ENCODE measurements at regions not wholly inside any gene's neighbourhood (a gene's known extent, or its start where the extent isn't known, plus 50 kb on each side); places are given as distances from the start of the nearest gene placed in this dataset.
"Not testable (repeated sequence)": the region's sequence is repeated elsewhere in the genome, so short reads cannot be mapped to it uniquely, and the experiment has no call there.

DNA sequence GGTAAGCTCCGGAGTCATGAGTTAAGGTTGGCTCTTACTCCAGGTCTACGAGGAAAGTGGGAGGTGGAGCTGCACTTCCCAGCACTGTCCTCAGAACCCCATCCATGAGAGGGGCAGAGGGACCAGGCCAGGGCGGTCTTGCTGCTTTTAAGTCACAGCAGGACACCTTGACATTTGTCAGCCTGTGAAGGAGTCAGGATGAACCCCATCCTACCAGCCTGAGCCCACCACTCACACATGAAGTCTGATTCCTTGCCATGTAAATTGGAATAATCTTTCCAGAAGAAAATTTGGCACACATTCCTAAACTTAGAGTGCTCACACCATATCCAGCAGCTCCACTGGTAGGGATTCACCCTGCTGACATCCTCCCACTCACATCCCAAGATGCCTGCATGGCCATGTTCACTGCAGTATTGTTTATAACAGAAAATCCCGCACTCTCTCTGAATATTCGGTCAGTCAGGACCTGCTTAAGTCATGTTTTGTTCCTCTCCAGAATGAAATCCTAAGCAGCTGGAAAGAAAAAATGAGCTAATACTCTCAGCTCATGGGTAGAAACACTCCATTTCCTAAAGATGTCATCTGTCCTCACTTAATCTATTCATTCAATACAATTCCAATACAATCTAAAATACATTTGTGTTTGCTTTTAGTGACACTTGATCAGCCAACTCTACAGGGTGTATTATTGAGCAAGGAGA, 79.3 kb upstream of the COL5A1 start:
- DNase-seq, result no peak

DNA sequence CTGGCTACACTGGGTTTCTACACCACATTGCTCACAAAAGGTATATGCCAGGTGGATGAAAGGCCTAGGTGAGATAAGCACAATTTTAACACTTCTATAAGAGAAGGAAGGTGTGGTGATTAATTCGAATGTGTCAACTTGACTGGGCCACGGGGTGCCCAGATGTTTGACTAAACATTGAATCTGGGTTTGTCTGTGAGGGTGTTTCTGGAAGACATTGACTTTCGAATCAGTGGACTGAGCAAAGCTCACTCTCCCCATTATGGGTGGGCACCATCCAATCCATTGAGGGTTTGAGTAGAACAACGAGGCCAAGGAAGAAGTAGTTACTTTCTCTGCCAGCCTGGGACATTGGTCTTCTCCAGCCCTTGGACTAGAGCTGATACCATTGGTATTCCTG, 78.2 kb upstream of the COL5A1 start:
- DNase-seq, result no peak

DNA sequence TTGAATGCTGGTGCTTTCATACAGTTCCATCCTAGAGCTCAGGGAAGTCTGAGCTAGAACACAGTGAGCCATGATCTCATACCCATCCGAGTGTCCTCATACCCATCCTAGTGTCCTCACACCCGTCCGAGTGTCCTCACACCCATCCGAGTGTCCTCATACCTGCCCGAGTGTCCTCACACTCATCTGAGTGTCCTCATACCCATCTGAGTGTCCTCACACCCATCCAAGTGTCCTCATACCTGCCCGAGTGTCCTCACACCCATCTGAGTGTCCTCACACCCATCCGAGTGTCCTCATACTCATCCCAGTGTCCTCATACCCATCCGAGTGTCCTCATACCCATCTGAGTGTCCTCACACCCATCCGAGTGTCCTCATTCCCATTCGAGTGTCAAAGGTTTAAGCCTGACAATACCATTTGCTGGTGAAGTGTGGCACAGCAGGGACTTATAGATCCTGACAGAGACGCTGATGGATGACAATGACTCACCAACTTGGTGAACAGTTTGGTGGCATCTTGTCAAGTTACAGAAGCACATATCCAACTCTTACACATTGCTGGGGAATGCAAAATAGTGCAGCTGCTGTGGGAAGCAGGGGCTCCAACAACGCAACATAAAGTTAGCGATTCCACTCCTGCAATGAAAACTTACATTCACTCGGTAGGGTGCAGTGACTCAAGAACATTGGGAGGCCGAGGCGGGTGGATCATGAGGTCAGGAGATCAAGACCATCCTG, 77.0 kb upstream of the COL5A1 start:
- no peak for DNase-seq

DNA sequence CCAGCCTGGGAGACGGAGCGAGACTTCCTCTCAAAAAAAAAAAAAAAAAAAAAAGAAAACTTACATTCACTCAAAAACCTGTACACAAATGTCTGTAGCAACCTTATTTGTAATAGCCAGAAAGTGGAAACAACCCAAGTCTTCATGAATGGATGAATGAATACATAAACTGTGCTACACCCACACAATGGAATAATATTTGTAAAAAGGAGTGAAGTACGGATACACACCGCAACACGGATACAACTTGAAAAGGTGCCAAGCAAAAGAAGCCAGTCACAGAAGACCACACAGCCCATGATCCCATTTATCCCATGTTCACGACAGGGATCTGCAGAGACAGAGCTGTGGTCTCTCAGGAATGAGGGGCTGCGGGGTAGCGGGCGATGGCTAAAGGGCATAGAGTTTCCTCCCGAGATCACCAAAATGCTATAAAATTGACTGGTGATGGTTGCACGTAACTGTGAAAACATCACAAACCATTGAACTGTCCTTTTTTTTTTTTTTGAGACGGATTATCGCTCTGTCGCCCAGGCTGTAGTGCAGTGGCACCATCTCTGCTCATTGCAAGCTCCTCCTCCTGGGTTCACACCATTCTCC, 76.2 kb upstream of the COL5A1 start:
- no peak for DNase-seq

DNA sequence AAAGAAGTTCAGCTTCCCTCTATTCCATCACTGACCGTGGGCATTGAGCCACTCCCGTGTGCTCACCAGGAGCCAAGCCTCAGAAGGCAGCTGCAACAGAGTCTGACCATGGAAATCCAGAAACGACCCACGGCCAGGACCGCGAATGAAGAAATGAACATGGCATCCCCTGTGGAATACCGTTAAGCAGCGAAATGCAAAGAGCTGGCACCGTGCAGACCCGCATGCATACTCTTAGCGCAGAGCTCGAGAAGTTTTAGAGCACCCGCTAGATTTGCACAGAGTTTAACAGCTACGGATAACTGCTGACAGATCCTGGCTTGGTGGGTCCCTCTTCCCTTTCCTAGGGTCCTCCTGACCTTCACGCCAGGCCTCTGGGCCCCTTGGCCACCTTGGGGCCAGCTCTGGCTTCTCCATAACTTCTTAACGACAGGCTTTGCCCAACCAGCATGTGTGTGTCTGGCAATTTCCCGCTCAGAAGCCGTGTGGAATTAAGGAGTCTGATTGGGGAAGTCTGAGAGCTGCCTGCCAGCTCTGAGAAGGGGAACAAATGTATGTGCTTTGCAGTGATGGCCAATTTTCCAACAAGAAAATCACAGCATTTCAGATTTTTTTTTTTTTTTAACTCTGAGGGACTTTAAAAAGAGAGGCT, 75.3 kb upstream of the COL5A1 start:
- DNase-seq, result no peak

DNA sequence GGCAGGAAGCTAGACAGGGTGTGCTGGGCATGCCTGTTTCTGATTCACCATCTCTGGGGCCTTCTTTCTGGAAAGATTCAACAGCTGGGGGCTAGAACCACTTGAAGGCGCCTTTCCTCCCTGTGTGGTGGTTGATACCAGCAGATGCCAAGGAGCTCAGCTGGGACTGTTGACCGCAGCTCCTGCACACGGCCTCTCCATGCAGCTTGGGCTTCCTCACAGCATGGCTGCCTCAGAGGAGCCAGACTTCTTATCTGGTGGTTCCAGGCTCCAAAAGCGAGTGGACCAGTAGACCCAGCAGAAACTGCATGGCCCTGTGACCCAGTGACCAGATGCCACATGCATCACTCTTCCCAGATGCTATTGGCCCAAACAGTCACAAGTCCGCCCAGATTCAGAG, 74.7 kb upstream of the COL5A1 start:
- no peak for DNase-seq

DNA sequence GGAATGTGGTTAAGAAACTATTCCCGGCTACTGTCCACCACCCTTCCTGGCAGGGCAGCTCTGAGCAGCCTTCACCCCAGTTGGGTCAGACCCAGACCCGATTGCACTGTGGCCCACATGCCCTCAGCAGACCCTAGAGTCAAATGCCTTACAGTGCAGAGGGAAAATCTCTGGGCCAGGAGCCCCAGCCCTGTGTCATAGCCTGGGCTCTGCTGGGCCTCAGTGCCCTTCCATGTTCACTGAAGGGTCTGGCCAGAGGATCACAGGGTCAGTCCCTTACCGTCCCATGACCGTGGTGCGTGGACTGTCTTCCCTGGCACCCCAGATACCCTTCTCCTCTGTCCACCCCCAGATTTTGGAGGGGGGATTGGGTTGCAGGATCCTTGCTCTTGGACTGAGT, 73.5 kb upstream of the COL5A1 start:
- DNase-seq, result no peak

DNA sequence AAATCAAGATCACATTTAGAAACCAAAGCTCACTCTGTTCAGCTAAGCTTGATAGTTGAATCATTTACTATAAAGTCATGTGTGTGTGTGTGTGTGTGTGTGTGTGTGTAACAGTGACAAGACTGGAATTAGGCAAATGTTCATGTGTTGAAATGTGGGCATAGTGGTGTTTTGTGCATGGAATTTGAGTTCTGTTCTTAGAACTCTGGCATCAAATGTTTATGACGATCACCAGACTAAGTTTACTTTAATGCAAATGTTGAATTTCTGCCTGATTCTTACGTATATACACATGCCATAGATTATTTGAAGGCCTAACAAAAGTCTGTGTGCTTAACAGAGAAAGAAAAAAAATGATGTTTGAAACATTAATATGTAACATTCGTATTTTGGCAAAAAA, 72.8 kb upstream of the COL5A1 start:
- no peak for DNase-seq

DNA sequence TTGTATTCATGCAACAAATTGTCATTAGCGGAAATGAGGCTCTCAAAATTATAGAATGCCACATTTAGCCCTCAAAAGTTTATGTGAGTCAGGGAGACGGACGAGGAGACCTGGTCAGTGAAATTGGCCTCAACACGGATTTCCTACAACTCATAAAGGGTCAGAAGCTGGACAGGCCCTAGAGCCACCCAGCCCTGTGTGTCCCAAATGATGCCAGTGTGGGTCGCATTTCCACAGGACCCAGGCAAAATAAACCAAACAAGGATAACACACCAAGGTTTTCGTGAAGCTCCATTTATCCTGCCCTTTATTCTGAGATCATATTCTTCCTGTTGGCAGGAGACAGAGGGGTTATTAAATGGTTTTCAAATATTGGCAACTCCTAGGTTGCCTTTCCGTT, 72.0 kb upstream of the COL5A1 start:
- DNase-seq, result no peak

DNA sequence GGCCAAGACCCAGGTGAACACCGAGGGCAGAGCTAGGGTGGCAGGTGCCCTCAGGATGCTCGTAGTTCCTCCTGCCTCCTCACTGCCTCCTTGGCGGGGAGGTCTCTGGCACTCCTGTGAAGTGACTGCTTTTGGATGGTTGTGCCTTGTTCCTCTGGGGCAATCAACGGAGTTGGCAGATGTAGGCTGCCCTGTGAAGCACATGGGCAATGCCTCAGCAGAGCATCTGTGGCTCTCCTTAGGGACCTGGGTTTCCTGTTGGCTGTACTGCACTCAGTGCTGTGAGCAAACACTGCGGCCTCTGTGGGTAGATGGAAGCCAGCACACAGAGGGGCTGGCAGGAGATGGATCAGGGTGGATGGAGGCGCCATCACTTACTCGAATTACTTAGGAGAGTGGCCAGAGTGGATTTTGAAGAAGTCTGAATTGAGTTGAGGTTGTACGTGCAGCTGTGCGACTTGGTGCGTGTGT, 71.4 kb upstream of the COL5A1 start:
- no peak for DNase-seq

DNA sequence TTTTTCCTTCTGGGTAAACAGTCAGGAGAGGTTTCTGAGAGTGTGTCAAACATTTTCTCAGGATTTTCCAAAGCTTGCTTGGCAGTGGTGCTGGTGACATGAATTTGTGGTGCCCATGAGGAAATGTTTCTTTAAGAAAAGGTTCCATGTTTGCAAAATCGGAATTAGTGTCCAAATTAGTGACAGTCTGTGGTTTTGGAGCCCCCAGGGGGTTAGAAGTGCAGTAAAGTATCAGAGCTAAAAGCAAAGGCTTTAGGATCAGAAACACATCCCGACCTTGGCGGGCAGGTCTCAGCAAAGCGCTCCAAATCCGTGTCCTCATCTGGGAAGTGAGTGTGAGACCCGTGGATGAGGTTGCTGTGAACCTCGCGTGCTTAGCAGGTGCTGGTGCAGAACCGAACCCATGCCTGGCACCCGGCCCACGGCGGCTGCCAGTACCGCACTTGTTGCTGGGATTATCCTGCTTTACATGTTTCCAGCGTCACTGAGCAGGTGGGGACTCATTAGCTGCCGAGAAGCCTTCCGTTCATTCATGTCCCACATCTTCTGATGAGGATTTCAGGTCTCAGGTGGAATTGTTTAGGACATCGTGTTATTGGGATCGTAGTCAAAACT, 70.8 kb upstream of the COL5A1 start:
- DNase-seq, result no peak

DNA sequence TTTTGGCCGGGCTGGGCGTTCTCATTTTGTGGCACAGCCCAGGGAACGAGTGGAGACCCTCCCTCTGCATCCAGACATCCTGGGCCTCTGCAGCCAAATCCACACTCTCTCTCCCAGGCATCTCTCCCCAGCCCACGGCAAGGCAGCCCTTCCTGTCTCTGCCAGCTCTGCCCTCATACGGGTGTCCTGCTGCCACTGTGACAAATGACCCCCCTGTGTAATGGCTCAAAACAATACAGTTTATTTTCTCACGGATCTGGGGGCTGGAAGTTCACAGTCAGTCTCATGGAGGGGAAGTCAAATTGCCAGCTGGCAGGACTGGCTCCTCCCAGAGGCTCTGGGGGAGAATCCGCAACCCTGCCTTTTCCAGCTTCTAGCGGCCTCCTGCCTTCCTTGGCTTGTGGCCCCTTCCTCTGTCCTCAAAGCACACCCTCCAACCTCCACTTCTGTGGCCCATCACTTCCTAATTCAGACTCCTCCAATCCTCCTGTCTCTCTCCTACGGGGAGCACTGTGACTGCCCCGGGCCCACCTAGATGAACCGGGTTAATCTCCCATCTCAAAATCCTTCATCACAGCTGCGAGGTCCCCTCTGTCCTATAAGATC, 70.2 kb upstream of the COL5A1 start:
- no peak for DNase-seq

DNA sequence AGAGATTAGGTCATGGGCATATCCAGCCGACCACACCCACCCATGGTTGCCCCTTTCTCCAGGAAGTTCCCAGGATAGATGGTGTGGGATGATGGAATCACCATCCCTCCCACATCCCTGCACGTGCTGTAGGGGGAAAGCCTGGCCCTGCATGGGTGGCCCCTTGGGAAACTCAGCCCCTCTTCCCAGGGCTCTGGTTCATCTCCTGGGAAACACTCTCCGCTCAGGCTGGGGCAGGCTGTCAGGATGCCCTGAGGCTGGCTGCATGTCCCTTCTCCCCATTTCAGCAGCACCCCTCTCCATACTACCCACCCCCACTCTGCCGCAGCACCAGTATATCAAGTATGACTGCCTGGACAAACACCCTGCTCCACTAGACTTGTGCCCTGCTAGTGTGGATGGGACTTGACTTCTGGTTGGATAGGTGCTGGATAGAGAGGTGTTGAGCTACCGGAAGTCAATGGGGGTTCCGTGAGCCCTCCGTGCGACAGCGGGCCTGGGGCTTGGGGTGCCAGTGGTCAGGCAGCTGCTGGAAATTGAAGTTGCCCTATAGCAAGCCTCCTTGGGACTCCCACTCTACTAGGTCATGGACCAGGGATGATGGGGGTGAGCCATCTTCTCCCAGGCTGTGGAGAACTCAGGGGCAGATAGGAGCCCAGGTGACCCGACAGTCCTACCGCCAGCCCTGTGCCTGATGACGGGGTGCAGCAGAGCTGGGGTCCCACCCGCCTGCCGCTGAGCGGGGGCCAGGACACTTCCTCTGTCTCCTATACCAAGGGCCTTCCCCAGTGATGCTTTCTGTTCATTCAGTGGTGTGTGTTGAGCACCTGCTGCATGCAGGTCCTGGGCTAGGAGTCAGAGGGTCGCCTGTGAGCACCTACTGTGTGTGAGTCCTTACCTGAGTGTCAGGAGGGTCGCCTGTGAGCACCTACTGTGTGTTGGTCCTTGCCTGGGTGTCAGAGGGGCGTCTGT, 69.4 kb upstream of the COL5A1 start:
- DNase-seq, result peak; percentile 3 to 35

DNA sequence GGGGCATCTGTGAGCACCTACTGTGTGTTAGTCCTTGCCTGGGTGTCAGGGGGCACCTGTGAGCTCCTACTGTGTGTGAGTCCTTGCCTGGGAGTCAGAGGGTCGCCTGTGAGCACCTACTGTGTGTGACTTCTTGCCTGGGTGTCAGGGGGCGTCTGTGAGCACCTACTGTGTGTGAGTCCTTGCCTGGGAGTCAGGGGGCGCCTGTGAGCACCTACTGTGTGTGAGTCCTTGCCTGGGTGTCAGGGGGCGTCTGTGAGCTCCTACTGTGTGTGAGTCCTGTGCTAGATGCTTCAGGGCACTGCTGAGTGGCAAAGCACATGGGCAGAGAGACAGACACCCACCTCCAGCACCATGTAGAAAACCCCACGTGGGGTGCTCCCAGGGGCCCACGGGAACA, 66.9 kb upstream of the COL5A1 start:
- not testable (repeated sequence) for DNase-seq

DNA sequence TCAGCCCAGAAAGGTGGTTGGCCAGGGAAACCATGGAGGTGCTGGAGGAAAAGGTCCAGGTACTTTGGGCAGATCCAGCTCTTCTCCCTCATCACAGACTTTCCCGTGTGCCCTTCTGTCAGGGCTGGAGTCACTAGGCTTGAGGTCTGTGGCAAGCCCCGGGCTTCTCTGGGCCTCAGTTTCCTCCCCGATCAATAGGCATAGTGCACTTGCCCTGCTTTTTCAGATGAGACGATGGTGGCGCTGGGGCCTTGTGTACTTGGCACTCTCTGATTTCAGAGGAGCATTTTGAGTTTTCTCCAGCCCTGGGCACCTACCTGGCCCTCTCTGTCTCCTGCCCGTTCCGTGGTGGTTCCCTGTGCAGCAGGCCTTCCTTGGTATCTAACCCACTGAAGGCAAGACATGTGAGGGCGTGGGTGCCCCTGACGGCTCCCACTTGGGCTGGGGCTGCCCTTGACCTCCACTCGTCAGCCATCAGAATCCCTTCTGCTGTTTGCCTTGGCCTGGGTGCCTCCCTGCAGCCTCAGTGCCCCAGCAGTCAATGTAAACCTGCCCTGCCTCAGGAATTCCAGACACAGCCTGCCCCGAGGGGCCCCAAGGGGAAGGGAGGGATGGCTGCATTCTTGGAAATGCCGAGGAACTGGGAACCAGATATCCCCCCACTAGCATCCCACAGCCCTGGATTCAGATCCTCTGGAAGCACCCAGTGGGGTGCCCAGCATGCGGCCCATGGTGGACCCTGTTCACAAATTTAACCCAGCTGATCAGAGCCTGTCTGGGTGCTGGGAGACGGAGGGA, 66.3 kb upstream of the COL5A1 start:
- no peak for DNase-seq

DNA sequence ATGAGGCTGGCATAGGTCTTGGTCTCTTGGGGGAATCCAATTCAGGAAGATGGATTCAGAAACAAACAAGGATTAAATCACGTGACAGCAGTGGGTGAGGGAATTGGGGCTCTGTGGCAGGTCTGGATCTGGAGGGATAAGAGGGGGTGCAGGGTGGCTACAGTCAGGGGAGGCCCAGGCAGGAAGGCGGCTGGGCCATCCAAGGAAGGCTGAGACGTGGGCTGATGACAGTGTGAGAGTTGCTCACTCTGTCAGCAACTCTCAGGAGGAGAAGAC, 65.8 kb upstream of the COL5A1 start:
- DNase-seq, result no peak

DNA sequence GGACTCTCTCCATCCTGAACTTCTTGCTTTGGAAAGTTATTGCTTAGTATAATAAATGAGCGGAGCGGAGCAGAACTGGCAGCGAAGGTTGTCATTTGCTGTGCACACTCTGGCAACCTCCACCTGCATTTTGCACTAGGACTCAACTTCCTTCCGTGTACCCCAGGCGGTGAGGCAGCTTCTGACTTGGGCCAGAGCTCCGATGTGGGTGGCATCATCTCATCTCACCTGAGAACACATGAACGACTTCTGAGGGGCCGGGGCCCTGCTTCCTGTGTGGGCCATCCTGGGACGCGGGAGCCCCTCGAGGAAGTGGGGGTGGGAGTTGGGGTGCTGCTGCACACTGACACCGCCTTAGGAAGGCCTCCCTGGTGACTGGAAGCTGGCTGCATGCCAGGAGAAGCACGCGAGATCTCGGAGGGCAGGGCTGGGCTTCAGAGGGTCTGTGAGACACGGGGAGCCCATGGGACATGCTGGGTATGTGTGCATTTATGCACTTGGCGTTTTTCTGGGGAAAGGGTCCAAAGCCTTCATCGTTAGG, 56.5 kb upstream of the COL5A1 start:
- DNase-seq, result no peak

DNA sequence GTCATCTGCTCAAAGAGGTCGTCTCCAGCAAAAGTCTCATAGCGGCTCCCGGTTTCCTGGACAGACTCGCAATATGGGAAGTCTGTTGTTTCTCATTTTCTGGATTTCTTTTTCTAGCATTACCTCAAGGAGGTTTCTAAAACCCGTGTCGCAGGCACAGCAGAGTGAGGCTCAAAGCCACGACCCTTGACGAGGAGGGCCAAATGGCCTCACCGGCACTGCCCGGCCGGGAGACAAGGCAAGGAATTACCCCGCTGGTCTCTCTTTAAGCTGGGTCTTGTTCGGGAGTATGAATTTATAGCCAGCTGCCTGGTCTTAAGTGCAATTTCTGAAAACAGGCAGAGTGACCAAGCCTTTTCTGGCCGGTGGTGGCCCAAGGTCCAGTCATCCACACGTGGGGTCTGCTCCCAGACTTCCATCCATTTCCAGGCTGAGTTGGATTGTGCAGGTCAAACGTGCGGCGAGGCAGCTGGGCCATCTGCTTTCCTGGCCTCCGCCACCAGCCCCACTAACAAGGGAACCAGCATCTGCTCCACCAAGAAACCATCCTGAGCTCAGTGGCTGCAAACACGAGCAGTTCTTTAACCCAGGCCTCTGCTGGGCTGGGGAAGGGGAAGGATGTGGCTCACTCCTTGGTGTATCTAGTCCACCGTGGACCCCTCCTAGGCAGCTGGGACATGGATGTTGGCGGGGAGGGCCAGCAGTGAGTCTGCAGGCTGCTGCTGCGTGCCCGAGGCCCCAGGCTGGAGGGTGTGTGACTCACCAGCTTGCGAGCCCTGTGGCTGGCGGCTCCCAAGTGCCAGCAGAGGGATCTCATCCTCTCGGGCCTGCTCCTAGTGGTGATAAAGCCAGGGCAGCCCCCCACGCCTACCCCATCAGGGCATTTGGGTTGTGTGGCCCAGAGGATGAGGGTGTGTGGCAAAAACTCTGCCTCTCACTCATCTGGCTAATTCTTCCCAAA, 55.6 kb upstream of the COL5A1 start:
- DNase-seq, result no peak

DNA sequence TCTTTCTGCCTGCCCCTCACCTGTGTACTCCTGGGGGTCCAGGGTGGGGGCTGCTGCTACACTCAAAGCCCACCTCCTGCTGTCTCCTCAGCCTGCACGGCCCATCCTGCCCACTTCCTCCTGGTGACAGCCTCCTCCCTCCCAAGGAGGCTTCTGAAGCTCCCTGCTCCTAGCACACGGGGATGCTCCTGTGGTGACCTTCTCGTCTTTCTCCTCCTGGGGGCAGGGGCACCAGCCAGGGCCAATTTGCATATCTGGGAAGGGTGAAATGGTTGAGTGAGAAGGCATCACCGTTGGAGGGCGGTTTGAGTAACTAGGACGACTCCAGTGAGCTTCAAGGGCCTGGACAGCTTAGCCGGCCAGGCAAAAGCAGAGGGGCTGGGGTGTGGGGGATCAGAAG, 51.9 kb upstream of the COL5A1 start:
- DNase-seq, result no peak
